Hepatocyte (in vitro differentiated cells): ENCODE measurements at regions not wholly inside any gene's neighbourhood (a gene's known extent, or its start where the extent isn't known, plus 50 kb on each side); places are given as distances from the start of the nearest gene placed in this dataset.

Experiments used
- DNase-seq: peaks from one replicate; pipeline ENCODE4 v3.0.0-alpha.2; 2016; ENCODE audit warnings: low spot score
- H2AFZ ChIP-seq: fragments of 200-600 bp; sonication (generic); 2 replicates; pipeline ENCODE4 v1.6.0; 2016; ENCODE audit warnings: antibody characterized with exemption, mild to moderate bottlenecking
- H3K27ac ChIP-seq: fragments of 200-600 bp; sonication (generic); 2 replicates; pipeline ENCODE4 v1.5.1; 2016; ENCODE audit warnings: mild to moderate bottlenecking
- H3K27me3 ChIP-seq: fragments of 200-600 bp; sonication (generic); 2 replicates; pipeline ENCODE4 v1.6.1; 2016
- H3K36me3 ChIP-seq: fragments of 200-600 bp; sonication (generic); replicated peaks from 2 replicates; pipeline ENCODE4 v1.5.1; 2016; ENCODE audit warnings: low read depth; ENCODE audit not compliant: insufficient read depth
- H3K4me1 ChIP-seq: fragments of 200-600 bp; sonication (generic); 2 replicates; pipeline ENCODE4 v1.5.1; 2016; ENCODE audit warnings: mild to moderate bottlenecking, moderate library complexity; ENCODE audit not compliant: insufficient read depth
- H3K4me2 ChIP-seq: fragments of 200-600 bp; sonication (generic); 2 replicates; pipeline ENCODE4 v1.6.0; 2016
- H3K4me3 ChIP-seq: fragments of 200-600 bp; sonication (generic); 2 replicates; pipeline ENCODE4 v1.5.1; 2016; ENCODE audit warnings: mild to moderate bottlenecking
- H3K79me2 ChIP-seq: fragments of 200-600 bp; sonication (generic); 2 replicates; pipeline ENCODE4 v1.6.0; 2017; ENCODE audit warnings: mild to moderate bottlenecking
- H3K9me2 ChIP-seq: fragments of 200-600 bp; sonication (generic); replicated peaks from 2 replicates; pipeline ENCODE4 v1.6.0; 2017; ENCODE audit warnings: mild to moderate bottlenecking; ENCODE audit not compliant: insufficient read depth
- H3K9me3 ChIP-seq: fragments of 200-600 bp; sonication (generic); 2 replicates; pipeline ENCODE4 v1.5.1; 2016; ENCODE audit warnings: low read depth, mild to moderate bottlenecking
- H4K20me1 ChIP-seq: fragments of 200-600 bp; sonication (generic); 2 replicates; pipeline ENCODE4 v1.6.0; 2016; ENCODE audit warnings: mild to moderate bottlenecking; ENCODE audit not compliant: insufficient read depth, poor library complexity, severe bottlenecking
- EZH2 ChIP-seq: fragments of 200-600 bp; sonication (generic); IDR thresholded peaks from 2 replicates; pipeline ENCODE4 v1.6.1; 2016; ENCODE audit warnings: antibody characterized with exemption, mild to moderate bottlenecking, borderline replicate concordance
- EZH2phosphoT487 ChIP-seq: fragments of 200-600 bp; sonication (generic); IDR thresholded peaks from one replicate; pipeline ENCODE4 v1.6.1; 2018; ENCODE audit warnings: antibody characterized with exemption, mild to moderate bottlenecking, low read depth, moderate library complexity; ENCODE audit not compliant: unreplicated experiment, severe bottlenecking
- WGBS: methylation state at CpG from one replicate; pipeline ENCODE4 v1.1.6; 2016; ENCODE audit warnings: low lambda C conversion rate; ENCODE audit errors: missing lambda C conversion rate; 5-methylcytosine and 5-hydroxymethylcytosine counted together
- TF ChIP-seq, protein P1 (sequence below): fragments of 200-600 bp; sonication (generic); IDR thresholded peaks from 2 replicates; pipeline ENCODE4 v1.5.1; 2016; ENCODE audit warnings: antibody characterized with exemption, mild to moderate bottlenecking; ENCODE audit not compliant: poor library complexity

DNA sequence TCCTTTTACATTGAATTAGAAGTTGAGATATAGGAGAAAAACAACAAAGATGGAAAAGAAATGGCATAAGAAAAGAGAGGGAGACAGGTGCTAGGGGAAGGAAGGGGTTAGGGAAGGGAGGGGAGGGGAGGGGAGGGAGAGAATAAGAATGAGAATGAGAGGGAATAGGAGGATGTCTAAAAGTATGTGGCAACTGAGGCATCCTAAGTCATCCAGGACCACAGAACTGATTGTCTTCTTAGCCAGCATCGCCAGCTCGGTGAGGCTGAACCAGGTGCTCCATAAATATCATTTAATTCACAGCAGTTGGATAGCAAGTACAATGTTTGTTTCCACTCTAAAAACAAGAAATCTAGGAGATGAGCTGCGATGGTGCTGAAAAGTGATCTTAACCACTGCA lies 393.5 kb downstream of the TMEM182 start:
- no peaks in the 10 kb centered on the region for H3K79me2 ChIP-seq
- H3K27me3 ChIP-seq = peaks cover 16% of the 10 kb centered on the region
- TF ChIP-seq, protein P1, sequence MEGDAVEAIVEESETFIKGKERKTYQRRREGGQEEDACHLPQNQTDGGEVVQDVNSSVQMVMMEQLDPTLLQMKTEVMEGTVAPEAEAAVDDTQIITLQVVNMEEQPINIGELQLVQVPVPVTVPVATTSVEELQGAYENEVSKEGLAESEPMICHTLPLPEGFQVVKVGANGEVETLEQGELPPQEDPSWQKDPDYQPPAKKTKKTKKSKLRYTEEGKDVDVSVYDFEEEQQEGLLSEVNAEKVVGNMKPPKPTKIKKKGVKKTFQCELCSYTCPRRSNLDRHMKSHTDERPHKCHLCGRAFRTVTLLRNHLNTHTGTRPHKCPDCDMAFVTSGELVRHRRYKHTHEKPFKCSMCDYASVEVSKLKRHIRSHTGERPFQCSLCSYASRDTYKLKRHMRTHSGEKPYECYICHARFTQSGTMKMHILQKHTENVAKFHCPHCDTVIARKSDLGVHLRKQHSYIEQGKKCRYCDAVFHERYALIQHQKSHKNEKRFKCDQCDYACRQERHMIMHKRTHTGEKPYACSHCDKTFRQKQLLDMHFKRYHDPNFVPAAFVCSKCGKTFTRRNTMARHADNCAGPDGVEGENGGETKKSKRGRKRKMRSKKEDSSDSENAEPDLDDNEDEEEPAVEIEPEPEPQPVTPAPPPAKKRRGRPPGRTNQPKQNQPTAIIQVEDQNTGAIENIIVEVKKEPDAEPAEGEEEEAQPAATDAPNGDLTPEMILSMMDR = no peak
- TF ChIP-seq EZH2phosphoT487 = no peak
- TF ChIP-seq EZH2 = no peak
- no peaks in the 10 kb centered on the region for H3K36me3 ChIP-seq
- no peak for DNase-seq
- no peak overlapping the region for H3K27ac ChIP-seq
- H4K20me1 ChIP-seq = no peaks in the 10 kb centered on the region
- H3K4me2 ChIP-seq = no peak overlapping the region
- 93% methylated on average over 3 of the region's 3 CpGs for WGBS
- no peak overlapping the region for H2AFZ ChIP-seq
- no peaks in the 10 kb centered on the region for H3K4me1 ChIP-seq
- H3K9me2 ChIP-seq = no peaks in the 10 kb centered on the region
- no peaks in the 10 kb centered on the region for H3K9me3 ChIP-seq
- H3K4me3 ChIP-seq = no peak overlapping the region

GRCh38 chr2:103159018-103159417 lies 397.2 kb downstream of the TMEM182 start:
- H3K27me3 ChIP-seq = peaks cover 16% of the 10 kb centered on the region
- no peaks in the 10 kb centered on the region for H3K36me3 ChIP-seq
- no peak overlapping the region for H3K4me3 ChIP-seq
- no peak overlapping the region for H3K4me2 ChIP-seq
- no peak overlapping the region for H2AFZ ChIP-seq
- H3K9me2 ChIP-seq = no peaks in the 10 kb centered on the region
- no peak for DNase-seq
- no peaks in the 10 kb centered on the region for H3K79me2 ChIP-seq
- H3K4me1 ChIP-seq = no peaks in the 10 kb centered on the region
- TF ChIP-seq EZH2phosphoT487 (no peak), EZH2 (no peak)
- TF ChIP-seq, protein P1 = no peak
- H3K27ac ChIP-seq = no peak overlapping the region
- H3K9me3 ChIP-seq = no peaks in the 10 kb centered on the region
- 86% methylated on average over 3 of the region's 3 CpGs for WGBS
- H4K20me1 ChIP-seq = no peaks in the 10 kb centered on the region

DNA sequence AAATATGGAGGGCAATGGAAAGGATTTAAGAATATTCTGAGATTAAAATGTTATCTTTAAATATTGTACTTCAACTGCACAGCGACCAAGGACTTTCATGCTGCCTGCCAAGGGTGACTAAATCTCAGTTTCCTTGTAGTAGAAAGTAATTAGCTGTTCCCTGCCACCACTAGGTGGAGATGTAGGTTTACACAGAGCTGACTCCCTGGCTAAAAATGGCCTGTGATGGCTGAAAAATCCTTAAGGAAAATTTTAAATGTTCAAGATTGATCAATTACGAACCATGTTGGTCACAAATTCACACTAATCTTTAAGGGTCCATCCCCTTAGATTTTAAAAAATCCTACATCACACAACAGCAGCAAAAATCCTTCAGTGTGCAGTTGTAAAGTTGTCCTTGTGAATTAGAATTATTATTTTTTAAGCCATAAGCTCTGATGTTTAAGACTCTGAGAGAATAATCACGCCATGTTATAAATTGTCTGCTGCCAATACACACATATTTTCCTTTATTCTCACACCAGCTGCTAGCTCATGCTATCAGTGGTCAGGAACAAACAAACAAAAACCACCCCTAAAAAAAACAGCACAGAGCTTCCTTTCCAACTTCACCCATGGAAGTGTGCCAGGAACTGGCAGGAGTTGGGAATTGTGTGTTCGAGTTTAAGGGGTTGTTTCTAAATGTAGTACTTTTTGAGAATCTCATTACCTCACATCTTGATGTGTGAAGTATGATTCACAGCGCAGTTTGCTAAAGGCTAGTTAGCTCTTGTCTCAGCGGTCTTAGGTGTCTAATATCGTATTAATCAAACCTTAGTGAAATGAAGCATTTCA lies 399.8 kb downstream of the TMEM182 start:
- no peaks in the 10 kb centered on the region for H3K36me3 ChIP-seq
- H3K9me2 ChIP-seq = no peaks in the 10 kb centered on the region
- H2AFZ ChIP-seq = no peak overlapping the region
- H3K9me3 ChIP-seq = no peaks in the 10 kb centered on the region
- no peaks in the 10 kb centered on the region for H3K4me1 ChIP-seq
- H3K27me3 ChIP-seq = peaks cover 9% of the 10 kb centered on the region
- H3K79me2 ChIP-seq = no peaks in the 10 kb centered on the region
- H4K20me1 ChIP-seq = no peaks in the 10 kb centered on the region
- WGBS = 70% methylated on average over 7 of the region's 7 CpGs
- DNase-seq = peak; percentile 77
- no peak overlapping the region for H3K4me2 ChIP-seq
- TF ChIP-seq EZH2 (no peak), EZH2phosphoT487 (no peak)
- TF ChIP-seq, protein P1 = peak; percentile 88
- no peak overlapping the region for H3K27ac ChIP-seq
- no peak overlapping the region for H3K4me3 ChIP-seq
